ENCODE measurements at regions not wholly inside any gene's neighbourhood (a gene's known extent, or its start where the extent isn't known, plus 50 kb on each side); places are given as distances from the start of the nearest gene placed in this dataset.
"Not testable (repeated sequence)": the region's sequence is repeated elsewhere in the genome, so short reads cannot be mapped to it uniquely, and the experiment has no call there.

- not testable (repeated sequence) for DNase-seq
Observed at GRCh38 chr11:67759321-67759720, 84.9 kb upstream of the ALDH3B2 start.

DNA sequence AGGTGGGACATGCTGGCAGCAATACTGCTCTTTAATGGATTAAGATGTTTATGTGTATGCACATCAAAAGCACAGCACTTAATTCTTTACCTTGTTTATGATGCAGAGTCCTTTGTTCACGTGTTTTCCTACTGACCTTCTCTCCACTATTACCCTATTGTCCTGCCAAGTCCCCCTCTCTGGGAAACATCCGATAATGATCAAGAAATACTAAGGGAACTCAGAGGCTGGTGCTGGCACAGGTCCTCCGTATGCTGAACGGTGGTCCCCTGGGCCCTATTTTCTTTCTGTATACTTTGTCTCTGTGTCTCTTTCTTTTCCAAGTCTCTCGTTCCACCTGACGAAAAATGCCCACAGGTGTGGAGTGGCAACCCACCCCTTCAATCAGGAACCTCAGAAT, 84.0 kb upstream of the ALDH3B2 start:
- not testable (repeated sequence) for DNase-seq

DNA sequence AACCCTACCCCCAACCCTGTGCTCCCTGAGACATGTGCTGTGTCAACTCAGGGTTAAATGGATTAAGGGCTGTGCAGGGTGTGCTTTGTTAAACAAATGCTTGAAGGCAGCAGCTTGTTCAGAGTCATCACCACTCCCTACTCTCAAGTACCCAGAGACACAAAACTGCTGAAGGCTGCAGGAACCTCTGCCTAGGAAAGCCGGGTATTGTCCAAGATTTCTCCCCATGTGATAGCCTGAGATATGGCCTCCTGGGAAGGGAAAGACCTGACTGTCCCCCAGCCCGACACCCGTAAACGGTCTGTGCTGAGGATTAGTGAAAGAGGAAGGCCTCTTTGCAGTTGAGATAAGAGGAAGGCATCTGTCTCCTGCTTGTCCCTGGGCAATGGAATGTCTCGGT, 83.6 kb upstream of the ALDH3B2 start:
- DNase-seq, result not testable (repeated sequence)

DNA sequence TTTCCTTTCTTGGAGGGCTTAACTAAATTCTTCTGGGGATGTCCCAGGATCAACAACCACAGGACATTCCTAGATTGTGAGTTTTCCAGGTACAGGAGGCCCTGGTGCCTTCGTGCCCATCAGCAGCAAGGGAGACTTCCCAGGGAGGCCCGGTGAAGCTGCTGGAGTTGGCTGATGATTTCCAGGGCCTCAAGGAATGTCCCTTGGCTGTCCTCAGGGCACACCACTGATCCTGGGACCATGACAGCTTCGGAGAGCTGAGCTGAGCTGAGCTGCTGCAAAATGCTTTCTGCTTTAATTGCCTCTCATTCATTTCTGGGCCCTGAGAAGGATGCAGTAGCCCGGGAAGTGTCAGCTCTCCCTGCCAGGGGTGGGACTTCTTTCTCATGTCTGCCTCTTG, 79.4 kb upstream of the ALDH3B2 start:
- not testable (repeated sequence) for DNase-seq

- DNase-seq, result no peak
Observed at GRCh38 chr11:67745181-67745726, 70.8 kb upstream of the ALDH3B2 start.

DNA sequence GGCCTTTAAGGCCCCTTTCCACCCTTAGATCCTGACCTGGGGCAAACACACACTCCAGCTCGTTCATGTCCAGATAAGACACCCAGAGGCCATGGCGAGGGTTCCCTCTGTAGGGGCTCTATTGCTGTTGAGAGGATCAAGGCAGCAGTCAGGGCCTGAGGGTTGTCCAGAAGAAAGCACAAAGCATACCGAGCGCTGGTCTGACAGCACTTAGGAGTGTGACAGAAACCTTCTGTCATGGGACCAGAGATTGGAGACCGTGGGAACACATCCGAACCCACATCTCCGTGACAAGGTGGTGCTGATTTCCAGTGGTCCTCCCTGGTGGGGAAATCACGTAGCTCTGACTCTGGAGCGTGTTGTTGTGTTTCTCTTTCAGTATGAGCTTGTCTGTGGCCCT, 69.8 kb upstream of the ALDH3B2 start:
- not testable (repeated sequence) for DNase-seq

DNA sequence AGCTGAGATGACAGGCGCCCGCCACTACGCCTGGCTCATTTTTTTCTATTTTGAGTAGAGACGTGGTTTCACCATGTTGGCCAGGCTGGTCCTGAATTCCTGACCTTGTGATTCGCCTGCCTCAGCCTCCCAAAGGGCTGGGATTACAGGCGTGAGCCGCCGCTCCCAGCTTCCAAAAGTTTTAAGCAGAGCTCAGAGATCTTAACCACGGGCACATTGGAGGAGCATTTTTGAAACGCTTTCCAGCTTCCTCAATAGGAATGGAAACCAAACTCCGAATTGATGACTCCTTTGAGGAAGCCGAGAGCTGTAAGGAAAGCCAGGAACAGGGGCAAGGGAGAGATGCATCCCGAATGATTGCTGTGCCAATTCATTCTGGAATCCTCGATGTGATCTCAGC, 63.8 kb upstream of the ALDH3B2 start:
- DNase-seq, result not testable (repeated sequence)

GRCh38 chr11:67737562-67738080, 63.2 kb upstream of the ALDH3B2 start:
- DNase-seq, result not testable (repeated sequence)

GRCh38 chr11:67732045-67732787, 57.8 kb upstream of the ALDH3B2 start:
- no peak for DNase-seq

DNA sequence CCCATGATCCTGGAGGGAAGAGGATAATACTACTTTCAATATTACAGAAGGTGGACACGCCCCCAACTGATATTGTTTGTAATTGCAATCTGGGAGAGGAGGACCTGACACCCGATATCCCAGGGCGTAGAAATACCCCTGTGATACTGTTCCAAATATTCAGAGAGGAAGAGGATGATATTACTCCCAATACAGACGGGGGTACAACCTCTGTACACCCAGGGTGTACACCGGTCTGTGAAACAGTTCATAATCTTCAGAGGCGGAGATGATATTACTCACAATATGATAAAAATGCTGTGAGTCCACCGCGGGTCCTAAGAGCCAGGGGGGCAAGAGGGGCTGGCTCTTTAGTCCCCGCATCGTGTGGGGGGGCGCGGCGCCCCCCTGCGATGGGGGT, 57.2 kb upstream of the ALDH3B2 start:
- no peak for DNase-seq

DNA sequence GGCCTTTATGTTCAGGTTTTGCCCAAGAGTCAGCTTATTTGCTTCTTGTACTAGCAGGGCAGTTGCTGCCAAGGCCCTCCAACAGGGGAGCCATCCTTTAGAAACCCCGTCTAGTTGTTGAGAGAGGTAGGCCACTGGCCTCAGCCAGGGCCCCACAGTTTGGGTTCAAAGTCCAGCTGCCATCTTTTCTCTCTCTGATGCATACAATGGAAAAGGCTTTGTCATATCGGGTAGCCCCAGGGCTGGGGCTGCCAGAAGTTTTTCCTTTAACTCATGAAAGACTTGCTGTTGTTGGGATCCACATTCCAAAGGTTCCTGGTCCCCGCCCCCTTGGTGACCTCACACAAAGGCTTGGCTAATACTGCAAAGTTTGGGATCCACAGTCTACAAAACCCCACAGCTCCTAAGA, 53.7 kb upstream of the ALDH3B2 start:
- not testable (repeated sequence) for DNase-seq

GRCh38 chr11:67727066-67728040, 52.9 kb upstream of the ALDH3B2 start:
- DNase-seq, result not testable (repeated sequence)

All from GDM1 (cell line).